ENCODE measurements at regions not wholly inside any gene's neighbourhood (a gene's known extent, or its start where the extent isn't known, plus 50 kb on each side); places are given as distances from the start of the nearest gene placed in this dataset.
A peak's percentile ranks its signal among the peaks of the same experiment; 100 is the strongest.

- no peak for DNase-seq
Observed at GRCh38 chr4:121519236-121519838, 138.5 kb upstream of the QRFPR start.

DNA sequence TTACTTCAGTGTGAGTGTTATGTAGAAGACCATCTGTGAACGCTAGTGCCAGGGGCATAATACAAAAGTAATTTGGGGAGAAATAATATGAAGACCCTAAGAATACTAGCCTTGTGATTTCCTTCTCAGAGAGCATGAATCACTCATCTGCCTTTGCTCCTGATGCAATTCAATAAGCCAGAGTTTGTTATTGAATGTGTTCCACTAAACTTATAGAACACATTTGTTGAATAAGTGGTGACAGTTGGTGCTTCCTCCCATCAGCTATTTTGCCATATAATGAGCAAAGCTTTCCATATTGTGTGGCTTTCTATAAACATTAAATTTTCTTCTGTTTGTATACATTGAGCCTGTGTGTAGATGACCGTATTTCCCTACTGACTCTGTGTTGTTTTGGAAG lies 136.4 kb upstream of the QRFPR start:
- DNase-seq: no peak

GRCh38 chr4:121514443-121514842 lies 133.6 kb upstream of the QRFPR start:
- DNase-seq: no peak

DNA sequence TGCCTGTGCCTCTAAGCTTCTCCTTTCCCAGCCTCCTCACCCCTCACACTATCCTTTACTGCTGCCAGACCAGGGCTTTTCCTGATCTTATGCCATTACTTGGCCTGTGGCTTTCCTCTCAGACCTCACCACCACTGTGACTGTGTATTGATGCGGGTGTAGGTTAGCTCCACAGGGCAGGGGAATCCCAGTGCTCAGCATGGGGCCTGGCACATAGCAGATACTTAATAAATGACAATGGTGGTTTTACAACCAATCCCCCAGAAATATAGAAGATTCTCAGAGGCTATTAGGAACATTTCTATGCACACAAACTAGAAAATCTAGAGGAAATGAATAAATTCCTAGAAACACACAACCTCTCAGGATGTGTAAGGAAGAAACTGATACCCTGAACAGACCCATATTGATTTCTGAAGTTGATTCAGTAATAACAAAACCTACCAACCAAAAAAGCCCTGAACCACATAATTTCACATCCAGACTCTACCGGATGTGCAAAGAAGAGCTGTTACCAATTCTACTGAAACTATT lies 129.6 kb upstream of the QRFPR start:
- DNase-seq: no peak

DNA sequence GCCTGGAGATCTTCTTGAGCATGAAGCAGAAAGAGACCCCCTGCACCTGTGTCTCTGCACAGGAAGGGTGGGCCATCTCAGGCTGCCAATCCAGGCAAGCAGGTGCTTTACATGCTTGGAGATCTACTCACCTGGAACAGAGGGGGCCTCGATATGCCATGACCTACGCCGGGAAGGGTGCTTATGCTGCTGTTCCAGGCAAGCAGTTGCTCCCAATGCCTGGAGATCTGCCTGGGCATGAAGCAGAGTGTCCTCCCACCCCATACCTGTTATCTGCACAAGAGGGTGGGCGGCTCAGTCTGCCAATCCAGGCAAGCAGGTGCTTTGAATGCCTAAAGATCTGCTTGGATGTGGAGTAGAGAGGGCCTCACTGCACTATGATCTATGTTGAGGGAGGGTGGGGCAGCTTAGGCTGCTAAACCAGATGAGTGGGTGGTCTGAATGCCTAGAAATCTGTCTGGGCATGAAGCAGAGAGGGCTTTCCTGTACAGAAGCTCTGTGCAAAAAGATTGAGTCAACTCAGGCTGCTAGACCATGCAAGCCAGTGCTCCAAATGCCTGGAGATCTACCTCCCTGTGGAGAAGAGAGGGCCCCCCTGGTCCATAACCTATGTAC lies 104.5 kb upstream of the QRFPR start:
- DNase-seq: no peak

- DNase-seq: peak in 1 of 2 donors; percentile 14
Observed at GRCh38 chr4:121484633-121485032, 103.8 kb upstream of the QRFPR start.

DNA sequence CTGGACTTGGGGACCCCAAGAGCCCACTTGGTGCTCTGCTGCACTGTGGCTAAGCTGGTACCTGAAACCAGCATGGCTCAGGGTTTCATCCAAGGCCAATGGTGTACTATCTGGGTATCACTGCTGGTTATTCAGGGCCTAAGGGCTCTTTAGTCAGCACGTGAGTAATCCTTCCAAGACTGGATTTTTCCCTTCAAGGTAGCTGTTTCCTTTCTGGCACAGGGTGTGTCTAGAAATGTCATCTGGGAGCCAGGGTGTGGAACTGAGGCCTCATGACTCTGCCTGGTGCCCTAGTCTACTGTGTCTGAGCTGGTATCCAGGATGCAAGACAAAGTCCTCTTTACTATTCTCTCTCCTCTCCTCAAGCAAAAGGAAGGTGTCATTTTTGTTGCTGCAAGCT lies 99.0 kb upstream of the QRFPR start:
- no peak for DNase-seq

GRCh38 chr4:121477480-121477879 lies 96.7 kb upstream of the QRFPR start:
- DNase-seq: no peak

- DNase-seq: no peak
Observed at GRCh38 chr4:121477079-121477478, 96.3 kb upstream of the QRFPR start.

GRCh38 chr4:121472937-121473721 lies 92.3 kb upstream of the QRFPR start:
- no peak for DNase-seq

- no peak for DNase-seq
Observed at GRCh38 chr4:121464854-121465253, 84.0 kb upstream of the QRFPR start.

GRCh38 chr4:121462660-121463261 lies 81.9 kb upstream of the QRFPR start:
- peak; percentile 20 to 22 for DNase-seq

- DNase-seq: no peak
Observed at GRCh38 chr4:121459026-121459425, 78.2 kb upstream of the QRFPR start.

- DNase-seq: no peak
Observed at GRCh38 chr4:121457278-121457875, 76.6 kb upstream of the QRFPR start.

DNA sequence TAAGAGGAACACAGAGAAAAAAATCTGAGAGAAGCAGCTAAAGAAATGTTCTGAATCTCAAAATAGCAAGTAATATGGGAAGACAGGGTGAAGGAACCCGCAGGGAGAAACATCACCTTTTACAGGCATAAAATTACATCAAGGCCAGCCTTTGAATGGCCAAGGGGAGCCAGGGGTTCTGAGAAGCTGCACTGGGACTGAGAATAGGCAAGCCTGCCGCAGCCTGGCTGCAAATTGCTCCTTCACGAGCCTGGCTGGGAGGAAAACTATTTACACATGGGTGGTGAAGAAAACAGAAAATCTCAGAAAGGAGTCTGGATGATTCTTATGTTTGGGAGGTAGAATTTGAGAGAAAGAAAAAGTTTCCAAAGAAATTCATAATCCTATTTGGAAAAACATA lies 74.5 kb upstream of the QRFPR start:
- DNase-seq: no peak

- no peak for DNase-seq
Observed at GRCh38 chr4:121454251-121454979, 73.6 kb upstream of the QRFPR start.

- DNase-seq: no peak
Observed at GRCh38 chr4:121451310-121451709, 70.5 kb upstream of the QRFPR start.

DNA sequence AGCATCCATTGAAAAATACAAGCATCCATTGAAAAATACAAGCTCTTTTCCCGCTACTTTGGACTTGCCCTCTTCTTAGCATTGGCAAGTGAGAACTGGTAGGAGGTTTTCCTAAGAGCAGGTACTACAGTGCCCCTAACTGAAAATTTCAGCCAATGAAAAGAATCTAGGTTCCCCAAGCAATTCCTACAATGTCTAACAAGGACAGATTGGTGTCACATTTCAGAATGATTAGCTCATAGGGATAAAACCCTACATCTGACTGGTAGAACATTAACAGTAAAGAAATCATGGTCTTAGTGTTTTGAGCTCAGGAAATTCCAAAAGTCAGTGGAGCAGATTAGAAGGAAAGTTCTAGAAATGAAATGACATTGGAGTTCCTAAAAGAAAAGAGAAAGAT lies 68.6 kb upstream of the QRFPR start:
- DNase-seq: no peak

- DNase-seq: no peak
Observed at GRCh38 chr4:121448231-121448630, 67.4 kb upstream of the QRFPR start.

DNA sequence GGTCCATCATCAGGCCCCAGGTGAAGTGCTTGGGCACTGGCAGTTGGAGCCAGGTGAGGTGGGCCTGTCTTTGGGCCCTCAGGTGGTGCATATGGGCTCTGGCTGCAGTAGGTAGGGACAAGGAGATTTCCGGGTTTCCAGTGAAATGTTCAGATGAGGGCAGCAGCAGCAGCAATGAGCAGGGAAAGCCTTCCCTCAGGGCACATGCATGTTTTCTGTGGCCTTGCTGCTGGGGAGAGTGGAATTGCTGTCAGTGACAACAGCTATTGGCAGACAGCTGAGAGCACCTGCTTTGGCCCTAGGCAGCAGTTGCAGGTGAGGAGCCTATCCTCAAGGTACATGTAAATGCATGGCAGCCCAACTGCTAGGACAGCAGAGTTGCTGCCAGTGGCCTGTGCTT lies 58.9 kb upstream of the QRFPR start:
- no peak for DNase-seq

Data from stimulated activated CD4-positive, alpha-beta T cell treated with anti-CD3 and anti-CD28 coated beads, Interleukin-2, amount 100 ng/mL, for 24 hours (primary cell).